GM21529 (cell line): ENCODE measurements at regions not wholly inside any gene's neighbourhood (a gene's known extent, or its start where the extent isn't known, plus 50 kb on each side); places are given as distances from the start of the nearest gene placed in this dataset.
A peak's percentile ranks its signal among the peaks of the same experiment; 100 is the strongest.
"Not testable (repeated sequence)": the region's sequence is repeated elsewhere in the genome, so short reads cannot be mapped to it uniquely, and the experiment has no call there.

Experiments
- ATAC-seq: cut with Tn5 transposase; IDR thresholded peaks from one replicate; pipeline ENCODE4 v1.9.1; 2021; ENCODE audit not compliant: unreplicated experiment

DNA sequence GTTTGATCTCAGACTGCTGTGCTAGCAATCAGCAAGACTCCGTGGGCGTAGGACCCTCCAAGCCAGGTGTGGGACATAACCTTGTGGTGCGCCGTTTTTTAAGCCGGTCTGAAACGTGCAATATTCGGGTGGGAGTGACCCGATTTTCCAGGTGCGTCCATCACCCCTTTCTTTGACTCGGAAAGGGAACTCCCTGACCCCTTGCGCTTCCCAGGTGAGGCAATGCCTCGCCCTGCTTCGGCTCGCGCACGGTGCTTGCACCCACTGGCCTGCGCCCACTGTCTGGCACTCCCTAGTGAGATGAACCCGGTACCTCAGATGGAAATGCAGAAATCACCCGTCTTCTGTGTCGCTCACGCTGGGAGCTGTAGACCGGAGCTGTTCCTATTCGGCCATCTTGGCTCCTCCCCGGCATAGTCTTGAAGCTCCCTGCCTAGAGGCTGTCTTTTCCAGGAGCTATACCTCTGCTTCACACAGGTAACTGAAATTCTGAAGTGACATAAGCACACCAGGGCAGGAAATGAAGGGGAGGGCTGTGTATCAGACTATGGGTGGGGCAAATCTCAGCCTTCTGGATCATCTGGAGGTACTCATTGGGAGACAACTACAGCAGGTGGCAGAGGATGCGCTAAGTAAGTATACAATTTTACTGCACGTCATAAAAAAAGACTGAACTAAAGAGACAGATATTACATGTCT, 252.1 kb upstream of the POT1 start:
- not testable (repeated sequence) for ATAC-seq

DNA sequence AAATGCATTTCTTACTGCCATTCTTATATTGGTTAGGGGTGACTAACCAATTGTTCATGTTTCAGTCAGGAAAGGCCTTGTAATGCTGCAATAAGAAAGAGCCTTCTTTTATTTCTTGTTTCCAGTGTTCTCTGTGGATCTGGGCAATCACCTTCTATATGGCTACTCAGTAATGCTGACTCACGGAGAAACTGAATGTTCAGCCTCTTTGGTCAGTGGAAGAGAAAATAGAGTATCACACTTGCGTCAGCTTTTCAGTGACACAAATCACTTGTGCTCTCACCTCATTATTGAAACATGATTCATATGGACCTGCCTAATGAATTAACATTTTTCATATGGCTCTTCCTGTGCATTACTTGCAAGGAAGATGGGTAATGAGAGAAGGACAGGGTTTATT, 243.9 kb upstream of the POT1 start:
- no peak for ATAC-seq

DNA sequence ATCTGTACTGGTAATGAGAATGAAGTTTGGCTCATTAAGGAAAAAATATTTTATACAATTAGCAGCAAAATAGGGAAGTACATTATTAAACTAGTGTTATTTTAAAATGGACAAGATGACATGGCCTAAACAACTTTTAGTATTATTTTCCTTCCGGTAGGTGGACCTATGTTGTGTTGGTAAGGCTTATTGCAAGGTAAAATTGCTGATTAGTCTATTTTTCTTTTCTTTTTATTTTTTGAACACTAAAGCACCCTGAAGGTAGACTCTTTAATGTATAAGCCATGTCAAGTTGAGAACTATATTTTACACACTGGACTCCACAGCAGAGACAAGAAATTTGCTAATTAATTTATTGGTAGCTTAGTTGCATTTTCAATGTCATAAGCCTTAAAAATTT, 239.5 kb upstream of the POT1 start:
- no peak for ATAC-seq

DNA sequence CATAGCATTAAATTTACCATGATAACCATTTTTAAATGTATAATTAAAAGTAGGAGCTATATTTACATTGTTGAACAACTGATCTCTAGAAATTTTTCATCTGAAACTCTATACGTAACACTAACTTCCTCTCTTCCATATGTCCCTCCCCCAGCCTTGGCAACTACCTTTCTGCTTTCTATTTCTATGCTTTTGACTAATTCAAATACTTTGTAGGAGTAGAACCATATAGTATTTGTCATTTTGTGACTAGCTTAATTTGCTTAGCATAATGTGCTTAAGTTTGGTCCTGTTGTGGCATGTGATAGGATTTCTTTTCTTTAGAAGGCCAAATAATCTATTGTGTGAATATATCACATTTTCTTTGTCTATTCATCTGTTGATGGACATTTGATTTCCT, 225.3 kb upstream of the POT1 start:
- ATAC-seq = no peak

DNA sequence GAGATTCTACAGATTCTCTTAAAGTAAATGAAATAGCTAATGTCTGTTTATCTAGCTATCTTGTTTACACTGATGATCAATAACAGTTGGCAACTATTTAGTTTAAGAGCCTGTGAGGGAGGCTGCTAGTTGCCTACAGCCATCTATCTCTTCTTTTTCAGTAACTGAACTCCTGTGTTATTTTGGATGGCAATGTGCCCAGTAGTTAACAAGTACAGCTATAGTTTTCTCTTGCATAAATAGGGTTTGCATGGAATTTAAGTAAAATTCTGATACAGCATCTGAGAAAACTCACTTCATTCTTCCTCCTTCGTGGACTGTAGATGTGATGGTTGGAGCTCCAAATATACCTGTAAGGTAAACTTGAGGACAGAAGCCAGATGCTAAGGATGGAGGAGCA, 219.5 kb upstream of the POT1 start:
- no peak for ATAC-seq

DNA sequence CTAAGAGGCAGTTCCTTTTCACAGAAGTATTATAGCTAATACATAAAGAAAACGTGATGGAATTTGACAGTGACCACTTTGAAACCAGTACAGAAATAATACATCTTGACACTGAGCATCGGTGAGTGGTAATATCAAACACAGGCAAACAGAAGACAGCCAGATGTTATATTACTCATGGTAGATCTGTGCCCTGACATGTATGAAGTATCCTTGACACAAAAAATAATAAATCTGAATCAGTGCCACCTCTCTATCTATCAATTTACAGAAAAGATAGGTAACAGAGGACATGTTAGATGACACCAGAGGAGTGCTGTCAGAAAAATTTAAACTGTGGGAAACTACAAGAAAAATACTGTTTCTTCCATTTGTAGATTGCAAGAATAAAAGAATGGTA, 217.4 kb upstream of the POT1 start:
- no peak for ATAC-seq

DNA sequence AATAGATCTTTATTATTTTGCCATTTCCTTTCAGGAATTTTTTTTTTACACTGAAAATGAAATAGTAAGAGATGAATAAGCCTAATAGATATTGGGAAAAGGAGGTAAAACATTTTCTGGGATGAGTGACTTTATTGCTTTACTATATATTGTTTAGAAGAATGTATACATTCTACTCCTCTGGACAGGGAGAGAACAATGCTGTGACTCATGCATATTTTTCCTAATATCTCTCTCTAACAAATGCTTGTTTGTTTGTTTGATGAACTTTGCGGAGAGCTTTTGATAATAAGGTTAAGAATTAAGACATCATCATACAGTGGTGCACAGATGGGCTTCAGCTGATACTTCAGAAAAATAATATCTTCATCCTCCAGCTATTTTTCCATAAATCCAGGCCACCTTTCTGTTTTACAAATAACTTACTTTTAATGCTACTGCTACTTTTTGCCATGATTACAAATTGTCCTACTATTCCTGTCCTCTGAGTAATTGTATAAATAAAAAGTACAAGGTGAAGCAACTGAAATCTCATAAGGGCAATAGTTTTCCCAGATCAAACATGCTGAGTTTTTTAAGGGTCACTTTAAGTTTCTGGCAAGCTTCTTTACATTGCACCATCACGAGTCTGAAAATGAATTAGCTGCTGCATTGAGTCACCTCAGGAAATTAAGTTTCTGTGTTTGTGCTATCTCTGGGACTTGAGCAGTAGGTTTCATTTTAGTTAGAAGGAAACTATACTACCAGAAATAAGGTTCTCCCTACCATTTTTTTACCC, 207.3 kb upstream of the POT1 start:
- no peak for ATAC-seq

DNA sequence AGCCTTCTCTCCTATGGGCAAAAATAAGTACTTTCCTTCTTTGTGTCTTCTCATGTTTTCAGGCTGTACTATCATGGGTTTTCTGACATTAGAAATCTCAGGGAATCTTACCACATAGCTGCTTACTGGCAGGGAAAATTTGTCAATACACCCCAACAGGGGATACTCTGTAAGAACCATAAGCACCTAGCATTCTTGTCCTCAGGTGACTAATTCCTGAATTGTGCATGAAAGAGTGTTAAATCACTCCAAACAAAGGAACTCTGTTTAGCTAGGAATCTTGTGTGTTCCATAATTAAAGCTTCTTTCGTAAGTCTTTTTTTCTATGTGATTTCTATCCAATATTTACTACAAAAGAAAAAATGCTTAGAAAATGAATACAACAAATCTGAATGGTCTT, 206.7 kb upstream of the POT1 start:
- ATAC-seq = no peak

DNA sequence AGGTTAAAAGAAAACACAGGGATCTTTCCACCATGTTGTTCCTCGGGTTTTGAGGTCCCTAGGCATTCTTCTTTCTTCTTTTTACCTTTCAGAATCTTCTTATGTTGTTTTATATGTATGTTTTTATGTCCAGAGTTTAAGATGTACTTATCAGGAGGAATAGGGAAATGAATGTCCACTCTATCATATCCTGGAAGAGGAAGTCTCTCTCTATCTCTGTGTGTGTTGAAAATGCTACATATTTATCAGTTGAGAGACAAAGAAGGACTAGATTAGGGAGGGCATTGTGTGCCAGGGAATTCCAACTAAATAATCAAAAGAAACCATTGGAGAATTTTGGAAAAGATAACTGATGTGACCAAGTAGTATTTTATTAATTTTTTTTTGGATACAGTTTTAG, 200.5 kb upstream of the POT1 start:
- no peak for ATAC-seq

DNA sequence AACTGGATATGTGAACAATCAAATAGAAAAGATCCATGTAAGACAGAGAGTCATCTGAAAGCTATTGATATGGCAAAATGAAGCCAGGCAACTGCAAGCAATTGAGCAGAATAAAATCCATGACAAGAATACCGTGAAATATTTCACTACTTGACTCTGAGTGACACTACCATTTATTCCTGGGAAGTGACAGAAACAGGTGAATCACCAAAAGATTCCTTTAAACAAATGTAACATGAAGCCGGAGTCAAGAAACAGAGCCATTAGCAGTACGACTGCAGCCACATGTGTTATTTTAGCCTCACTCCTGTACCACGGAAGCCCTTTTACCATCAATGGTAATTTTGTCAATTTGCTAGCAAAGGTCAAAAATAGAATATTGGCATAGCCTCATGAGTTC, 197.7 kb upstream of the POT1 start:
- no peak for ATAC-seq

DNA sequence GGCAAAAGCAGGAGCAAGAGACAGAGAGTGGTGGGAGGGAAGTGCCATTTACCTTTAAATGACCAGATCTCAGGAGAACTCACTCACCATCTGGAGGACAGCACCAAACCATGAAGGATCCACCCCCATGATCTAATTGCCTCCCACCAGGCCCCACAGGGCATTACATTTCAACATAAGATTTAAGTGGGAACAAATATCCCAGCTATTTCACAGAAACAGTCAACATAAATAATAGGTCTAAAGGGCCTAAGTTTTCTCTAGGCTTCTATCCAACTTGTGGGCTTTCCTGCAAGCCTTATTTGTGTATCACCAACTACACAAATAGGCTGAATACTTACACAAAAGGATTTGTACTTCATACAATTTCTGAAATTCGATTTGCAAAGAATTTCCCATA, 196.8 kb upstream of the POT1 start:
- no peak for ATAC-seq

DNA sequence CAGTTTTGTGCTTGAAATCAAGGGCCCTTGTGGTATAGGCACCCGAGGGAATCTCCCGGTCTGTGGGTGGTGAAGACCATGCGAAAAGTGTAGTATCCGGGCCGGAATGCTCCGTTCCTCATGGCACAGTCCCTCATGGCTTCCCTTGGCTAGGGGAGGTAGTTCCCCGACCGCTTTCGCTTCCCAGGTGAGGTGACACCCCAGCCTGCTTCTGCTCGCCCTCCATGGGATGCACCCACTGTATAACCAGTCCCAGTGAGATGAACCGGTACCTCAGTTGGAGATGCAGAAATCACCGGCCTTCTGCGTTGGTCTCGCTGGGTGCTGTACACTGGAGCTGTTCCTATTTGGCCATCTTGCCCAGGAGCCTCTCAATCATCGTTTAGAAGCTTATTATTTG, 195.7 kb upstream of the POT1 start:
- no peak for ATAC-seq

DNA sequence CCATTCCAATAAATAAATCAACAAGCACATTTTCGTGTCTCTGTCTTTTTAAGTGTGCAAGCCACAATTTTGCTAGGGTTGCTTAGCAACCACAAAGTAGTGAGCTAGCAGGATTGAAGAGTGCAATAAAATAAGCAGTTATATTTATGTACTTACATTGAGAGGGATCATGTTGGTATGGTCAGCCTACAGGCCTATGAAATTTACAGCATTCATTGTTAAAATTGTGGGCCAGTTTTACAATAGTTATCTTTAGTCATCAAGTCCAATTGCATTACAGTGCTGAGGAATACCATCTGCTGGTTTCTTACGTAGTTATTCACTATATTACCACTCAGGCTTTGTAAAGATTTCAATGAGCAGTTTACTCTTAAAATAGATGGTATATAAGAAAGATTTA, 192.5 kb upstream of the POT1 start:
- ATAC-seq = no peak

DNA sequence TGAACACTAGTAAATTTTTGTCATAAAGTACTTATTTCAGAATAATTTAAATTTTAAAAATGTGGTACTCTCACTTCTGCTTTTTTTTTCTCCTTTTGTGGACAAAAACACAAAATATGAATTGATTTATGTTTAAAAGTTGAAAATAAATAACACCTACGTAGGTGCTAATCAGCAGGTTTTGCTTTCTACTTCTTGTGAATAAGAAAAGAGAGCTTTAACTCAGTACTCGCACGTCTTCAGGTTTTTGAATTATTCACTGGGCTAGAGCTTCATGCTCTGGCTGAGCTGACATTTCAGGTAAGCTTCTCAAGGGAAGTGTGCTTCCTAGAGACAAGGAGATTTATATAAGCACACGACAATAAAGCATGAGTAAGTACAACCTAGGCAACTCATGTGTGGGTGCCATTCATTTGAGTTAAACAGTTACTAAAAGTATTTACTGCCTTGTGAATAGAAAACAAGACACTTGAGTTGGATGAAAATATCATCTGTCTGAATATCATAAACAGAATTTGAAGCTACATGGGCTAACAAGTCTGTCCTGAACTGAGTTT, 190.0 kb upstream of the POT1 start:
- no peak for ATAC-seq

DNA sequence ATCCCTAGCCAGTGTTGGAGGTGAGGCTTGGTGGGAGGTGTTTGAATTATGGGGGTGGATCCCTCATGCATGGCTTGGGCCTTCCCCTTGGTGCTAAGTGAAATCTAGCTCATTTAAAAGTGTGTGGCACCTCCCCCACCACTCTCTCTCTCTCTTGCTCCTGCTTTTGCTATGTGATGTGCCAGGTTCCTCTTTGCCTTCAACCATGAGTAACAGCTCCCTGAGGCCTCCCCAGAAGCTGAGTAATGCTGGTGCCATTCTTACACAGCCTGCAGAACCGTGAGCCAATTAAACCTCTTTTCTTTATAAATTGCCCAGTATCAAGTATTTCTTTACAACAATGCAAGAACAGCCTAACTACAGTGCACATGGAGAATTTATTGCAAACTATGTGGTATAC, 188.8 kb upstream of the POT1 start:
- ATAC-seq = no peak

DNA sequence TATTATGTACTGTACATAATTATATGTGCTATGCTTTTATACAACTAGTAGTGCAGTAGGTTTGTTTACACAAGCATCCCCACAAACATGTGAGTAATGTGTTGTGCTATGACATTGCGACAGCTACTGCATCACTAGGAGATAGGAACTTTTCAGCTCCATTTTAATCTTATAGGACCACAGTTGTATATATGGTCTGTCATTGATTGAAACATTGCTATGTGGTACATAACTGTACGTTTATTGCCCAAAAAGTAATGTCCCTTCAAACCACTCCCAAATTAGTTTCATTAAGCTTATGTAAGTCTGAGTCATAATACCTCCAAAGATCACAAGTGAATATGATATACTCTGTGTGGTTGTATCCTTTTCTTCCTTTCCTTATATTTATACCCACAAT, 183.2 kb upstream of the POT1 start:
- no peak for ATAC-seq

DNA sequence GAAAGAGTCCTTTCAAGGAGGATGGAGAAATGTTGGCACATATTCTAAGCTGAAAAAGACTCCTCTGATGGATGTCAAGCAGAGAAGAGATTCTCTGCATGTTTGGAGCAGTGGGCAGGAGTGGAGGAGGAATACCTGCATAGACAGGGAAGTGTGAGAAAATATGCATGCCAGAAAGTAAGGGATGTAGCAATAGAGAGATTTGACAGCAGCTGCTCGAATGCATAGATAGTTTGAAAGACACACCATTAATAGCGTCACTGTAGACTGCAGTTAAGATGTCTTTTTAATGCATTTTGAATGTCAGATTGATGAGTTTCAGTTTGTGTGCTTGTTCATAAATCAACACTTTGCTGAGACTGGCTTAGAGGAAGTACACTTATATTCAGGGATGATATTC, 169.9 kb upstream of the POT1 start:
- no peak for ATAC-seq

DNA sequence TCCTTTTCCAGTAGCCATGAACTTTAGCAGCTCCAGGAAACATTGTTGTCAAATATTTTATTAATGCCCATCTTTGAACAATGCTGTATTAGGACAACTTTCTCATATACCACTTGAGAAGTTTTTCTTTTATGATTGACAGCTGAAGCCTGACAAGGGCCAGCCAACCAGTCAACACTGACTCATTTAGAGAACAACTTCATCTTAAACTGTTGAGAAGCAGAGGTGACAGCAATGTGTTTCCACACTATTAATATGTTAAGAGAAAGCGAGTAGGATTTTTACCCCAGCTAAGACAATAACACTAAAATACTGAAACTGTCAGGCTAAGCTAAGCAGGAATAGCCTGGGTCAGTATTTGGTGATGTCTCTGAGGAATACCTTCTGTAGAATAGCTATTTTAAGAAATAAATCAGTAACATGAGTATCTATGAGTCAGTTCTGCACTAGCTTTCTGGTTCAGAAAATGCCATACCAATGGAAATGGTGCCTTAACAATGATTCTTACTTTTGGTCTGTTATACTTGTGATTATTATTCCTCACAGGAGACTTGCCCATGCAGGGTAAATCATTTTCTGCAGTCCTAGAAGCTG, 168.8 kb upstream of the POT1 start:
- peak; percentile 76 for ATAC-seq

DNA sequence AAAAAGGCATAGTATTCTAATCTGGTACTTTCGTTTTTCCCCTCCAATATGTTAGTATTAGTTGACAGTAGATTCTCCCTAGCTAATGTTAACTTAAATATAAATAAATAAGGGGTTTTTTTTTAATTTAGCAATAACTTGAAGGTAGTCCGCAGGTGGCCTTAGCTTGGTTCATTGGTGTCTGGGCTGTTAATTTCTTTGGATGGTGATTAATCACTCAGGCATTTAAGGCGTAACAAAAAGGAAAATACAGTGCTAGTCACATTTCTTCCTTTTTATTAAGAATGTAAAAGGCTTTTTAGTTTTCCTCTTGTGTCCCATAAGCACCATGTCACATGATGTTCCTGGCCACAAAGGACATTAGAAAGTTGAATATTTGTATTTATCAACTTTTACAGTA, 161.0 kb upstream of the POT1 start:
- no peak for ATAC-seq

DNA sequence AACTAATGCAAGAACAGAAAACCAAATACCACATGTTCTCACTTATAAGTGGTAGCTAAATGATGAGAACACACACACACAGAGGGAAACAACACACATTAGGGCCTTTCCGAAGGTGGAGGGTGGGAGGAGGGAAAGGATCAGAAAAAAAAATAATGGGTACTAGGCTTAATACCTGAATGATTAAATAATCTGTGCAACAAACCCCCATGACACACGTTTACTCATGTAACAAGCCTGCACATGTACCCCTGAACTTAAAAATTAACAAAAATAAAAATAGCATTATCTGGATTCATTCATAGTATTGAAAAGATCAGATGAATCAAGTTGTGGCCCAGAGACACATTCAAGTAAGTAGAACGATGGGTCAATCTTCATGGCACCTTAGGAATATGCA, 159.5 kb upstream of the POT1 start:
- ATAC-seq = no peak

DNA sequence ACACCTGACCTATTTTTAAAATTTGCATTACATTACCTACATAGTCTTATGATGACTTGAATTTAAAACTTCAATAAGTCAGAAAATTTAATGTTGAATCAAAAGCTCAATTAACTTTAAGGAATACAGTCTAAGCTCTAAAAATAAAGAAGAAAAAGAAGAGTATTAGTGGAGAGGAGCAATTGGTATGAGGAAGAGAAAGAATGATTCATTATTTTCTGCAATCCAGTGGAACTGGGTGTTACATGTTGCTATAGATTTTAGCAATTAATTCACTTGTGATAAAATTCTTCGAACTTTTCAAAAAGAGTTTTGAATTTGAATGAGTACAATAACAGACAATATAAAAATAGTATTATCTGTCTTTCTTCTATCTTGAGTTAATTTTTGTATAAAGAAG, 158.9 kb upstream of the POT1 start:
- ATAC-seq = no peak

DNA sequence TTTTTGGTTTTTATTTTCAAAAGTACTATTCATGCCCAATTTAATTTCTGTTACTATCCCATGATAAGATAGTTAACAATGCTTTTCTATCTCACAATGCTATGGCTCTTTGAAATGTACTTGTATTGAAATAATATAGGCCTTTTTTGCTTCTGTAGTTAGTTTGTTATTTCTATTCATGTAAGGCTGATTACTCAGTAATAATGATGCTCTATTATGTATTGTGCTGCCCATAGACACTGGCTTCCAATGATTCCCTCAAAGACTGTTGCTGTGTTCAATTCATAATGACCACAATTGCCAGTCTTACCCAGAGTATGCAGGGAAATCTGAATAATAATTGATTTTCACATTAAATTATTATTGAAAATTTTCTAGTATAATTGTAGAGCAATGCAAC, 155.5 kb upstream of the POT1 start:
- ATAC-seq = no peak
